ENCODE measurements at regions not wholly inside any gene's neighbourhood (a gene's known extent, or its start where the extent isn't known, plus 50 kb on each side); places are given as distances from the start of the nearest gene placed in this dataset.

DNA sequence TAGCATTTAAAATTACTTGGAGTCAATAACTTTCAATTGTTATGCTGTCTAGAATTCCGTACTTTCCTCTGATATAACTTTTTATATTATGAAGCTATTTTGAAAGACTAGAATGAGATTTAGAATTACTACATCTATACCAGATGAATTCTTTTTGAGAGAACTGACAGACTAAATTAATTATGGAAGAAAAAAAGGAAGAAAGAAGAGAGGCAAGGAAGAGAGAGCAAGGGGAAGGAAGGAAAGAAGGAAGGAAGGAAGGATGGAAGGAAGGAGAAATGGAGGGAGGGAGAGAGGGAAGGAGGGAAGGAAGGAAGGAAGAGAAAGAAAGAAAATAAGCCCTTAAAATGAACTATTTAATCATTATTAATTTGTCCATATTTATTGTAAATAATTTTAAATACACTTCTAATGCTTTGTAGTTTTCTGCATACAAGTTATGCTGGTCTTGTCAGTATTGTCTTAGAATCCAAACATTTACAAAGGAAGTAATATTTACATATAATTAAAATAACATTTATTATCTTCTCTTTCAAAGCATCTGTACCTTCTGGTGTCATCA, 280.4 kb upstream of the HSF2 start:
- H3K27me3 ChIP-seq = no peaks in the 10 kb centered on the region
- no peak for DNase-seq (ENCODE audit: low spot score in 2 of 2)
- TF ChIP-seq, protein P1, sequence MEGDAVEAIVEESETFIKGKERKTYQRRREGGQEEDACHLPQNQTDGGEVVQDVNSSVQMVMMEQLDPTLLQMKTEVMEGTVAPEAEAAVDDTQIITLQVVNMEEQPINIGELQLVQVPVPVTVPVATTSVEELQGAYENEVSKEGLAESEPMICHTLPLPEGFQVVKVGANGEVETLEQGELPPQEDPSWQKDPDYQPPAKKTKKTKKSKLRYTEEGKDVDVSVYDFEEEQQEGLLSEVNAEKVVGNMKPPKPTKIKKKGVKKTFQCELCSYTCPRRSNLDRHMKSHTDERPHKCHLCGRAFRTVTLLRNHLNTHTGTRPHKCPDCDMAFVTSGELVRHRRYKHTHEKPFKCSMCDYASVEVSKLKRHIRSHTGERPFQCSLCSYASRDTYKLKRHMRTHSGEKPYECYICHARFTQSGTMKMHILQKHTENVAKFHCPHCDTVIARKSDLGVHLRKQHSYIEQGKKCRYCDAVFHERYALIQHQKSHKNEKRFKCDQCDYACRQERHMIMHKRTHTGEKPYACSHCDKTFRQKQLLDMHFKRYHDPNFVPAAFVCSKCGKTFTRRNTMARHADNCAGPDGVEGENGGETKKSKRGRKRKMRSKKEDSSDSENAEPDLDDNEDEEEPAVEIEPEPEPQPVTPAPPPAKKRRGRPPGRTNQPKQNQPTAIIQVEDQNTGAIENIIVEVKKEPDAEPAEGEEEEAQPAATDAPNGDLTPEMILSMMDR (IDR thresholded peaks at IDR 0.05) = no peak
- no peak for TF ChIP-seq POLR2A (IDR thresholded peaks at IDR 0.05)
- TF ChIP-seq POLR2AphosphoS5 (IDR thresholded peaks at IDR 0.05) = no peak
- no peak for TF ChIP-seq EP300 (IDR thresholded peaks at IDR 0.05)
- H3K4me1 ChIP-seq = peaks cover 16% of the 10 kb centered on the region
- WGBS = 89% methylated on average over 1 of the region's 1 CpG
- H3K27ac ChIP-seq = no peak overlapping the region
- no peaks in the 10 kb centered on the region for H3K9me3 ChIP-seq
- no peak overlapping the region for H3K4me3 ChIP-seq
- no peaks in the 10 kb centered on the region for H3K36me3 ChIP-seq

DNA sequence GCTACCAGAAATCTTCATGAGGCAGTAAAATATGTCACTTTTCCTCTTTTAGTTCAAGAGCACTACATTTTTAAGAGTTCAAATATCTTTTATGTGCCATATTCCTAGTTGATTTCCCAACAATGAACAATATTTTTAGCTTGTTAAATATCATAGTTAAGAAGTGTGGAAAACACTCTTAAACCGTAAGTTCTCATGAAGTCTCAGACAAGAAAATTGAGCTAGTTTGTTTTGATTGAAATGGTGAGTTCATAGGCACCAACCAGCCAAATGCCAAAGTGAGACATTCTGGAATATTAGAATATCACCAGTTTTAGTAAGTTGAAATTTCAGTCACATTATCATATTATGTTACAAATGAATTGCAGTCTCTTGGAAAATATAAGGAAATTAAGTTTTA, 277.2 kb upstream of the HSF2 start:
- Histone ChIP-seq H3K27ac (no peak overlapping the region), H3K27me3 (no peaks in the 10 kb centered on the region), H3K4me3 (no peak overlapping the region), H3K4me1 (peaks cover 3% of the 10 kb centered on the region), H3K36me3 (no peaks in the 10 kb centered on the region), H3K9me3 (no peaks in the 10 kb centered on the region)
- DNase-seq (ENCODE audit: low spot score in 2 of 2) = no peak
- 64% methylated on average over 1 of the region's 1 CpG for WGBS
- TF ChIP-seq, protein P1 (IDR thresholded peaks at IDR 0.05) = no peak
- TF ChIP-seq EP300 (IDR thresholded peaks at IDR 0.05) = no peak
- TF ChIP-seq POLR2AphosphoS5 (IDR thresholded peaks at IDR 0.05) = no peak

DNA sequence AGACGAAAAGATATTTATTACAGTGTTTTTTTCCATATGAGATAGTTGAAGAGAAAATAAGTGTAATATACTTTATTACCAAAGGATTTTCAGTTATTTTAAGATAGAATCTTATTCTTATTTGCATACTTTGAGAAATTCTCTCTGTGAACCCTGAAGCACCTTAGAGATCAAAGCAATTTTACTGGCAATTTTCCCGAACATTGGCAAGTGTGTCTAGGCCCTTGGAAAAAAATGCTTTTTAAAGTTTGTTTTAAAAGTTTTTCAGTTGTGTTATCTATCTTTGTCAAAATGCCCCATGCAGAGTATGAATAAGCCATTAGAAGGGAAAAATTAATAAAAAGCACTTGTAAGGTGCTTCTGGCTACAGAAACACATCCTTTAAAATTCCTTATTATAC, 276.8 kb upstream of the HSF2 start:
- no peaks in the 10 kb centered on the region for H3K9me3 ChIP-seq
- TF ChIP-seq POLR2AphosphoS5 (IDR thresholded peaks at IDR 0.05) (no peak), POLR2A (IDR thresholded peaks at IDR 0.05) (no peak), EP300 (IDR thresholded peaks at IDR 0.05) (no peak)
- TF ChIP-seq, protein P1 (IDR thresholded peaks at IDR 0.05) = no peak
- no peak overlapping the region for H3K27ac ChIP-seq
- H3K4me3 ChIP-seq = no peak overlapping the region
- no peak for DNase-seq (ENCODE audit: low spot score in 2 of 2)
- no peaks in the 10 kb centered on the region for H3K27me3 ChIP-seq
- no peaks in the 10 kb centered on the region for H3K4me1 ChIP-seq
- 27% methylated on average over 2 of the region's 2 CpGs for WGBS
- H3K36me3 ChIP-seq = no peaks in the 10 kb centered on the region

DNA sequence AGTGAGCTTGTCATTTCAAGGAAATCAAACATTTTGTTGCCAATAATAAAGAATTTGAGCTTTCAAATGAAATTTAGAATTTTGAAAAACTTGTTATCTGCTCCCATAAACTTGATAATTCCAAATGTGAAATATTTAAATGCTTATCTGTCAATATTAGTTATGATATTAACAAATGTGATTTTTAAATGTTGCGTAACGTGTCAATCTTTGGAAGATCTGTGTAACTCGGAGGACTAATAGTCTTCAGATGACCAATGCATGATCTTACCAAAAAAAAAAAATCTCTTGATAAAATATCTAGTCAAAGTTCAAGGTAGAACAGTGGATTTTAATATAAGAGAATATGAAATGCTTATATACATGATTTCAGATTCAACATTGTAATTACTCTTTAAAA, 274.5 kb upstream of the HSF2 start:
- WGBS = 94% methylated on average over 3 of the region's 3 CpGs
- H3K4me1 ChIP-seq = no peaks in the 10 kb centered on the region
- no peak overlapping the region for H3K27ac ChIP-seq
- DNase-seq (ENCODE audit: low spot score in 2 of 2) = no peak
- no peaks in the 10 kb centered on the region for H3K9me3 ChIP-seq
- no peak overlapping the region for H3K4me3 ChIP-seq
- no peak for TF ChIP-seq POLR2A (IDR thresholded peaks at IDR 0.05)
- TF ChIP-seq EP300 (IDR thresholded peaks at IDR 0.05) = no peak
- TF ChIP-seq, protein P1 (IDR thresholded peaks at IDR 0.05) = no peak
- no peak for TF ChIP-seq POLR2AphosphoS5 (IDR thresholded peaks at IDR 0.05)
- no peaks in the 10 kb centered on the region for H3K36me3 ChIP-seq
- H3K27me3 ChIP-seq = no peaks in the 10 kb centered on the region

DNA sequence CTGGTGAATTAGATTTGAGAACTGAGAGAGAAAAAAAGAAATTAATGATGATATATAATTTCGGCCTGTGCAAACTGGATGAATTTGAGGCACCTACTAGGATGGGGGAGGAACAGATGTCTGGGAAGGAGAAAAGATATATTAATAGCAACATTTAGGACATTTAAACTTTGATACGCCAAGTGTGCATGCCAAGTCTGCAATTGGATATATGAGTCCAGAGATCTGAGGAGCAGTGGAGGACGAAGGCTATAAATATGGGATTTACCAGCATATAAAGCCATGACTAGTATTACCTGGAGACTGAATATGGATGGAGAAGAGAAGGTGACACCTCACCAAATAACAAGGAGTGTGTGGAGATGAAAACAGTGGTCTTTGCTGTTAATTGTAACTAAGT, 272.6 kb upstream of the HSF2 start:
- 91% methylated on average over 3 of the region's 3 CpGs for WGBS
- TF ChIP-seq, protein P1 (IDR thresholded peaks at IDR 0.05) = no peak
- no peak for TF ChIP-seq POLR2A (IDR thresholded peaks at IDR 0.05)
- TF ChIP-seq POLR2AphosphoS5 (IDR thresholded peaks at IDR 0.05) = no peak
- TF ChIP-seq EP300 (IDR thresholded peaks at IDR 0.05) = no peak

More for the DNA sequence above, 272.6 kb upstream of the HSF2 start:
- Histone ChIP-seq H3K9me3 (no peaks in the 10 kb centered on the region), H3K36me3 (no peaks in the 10 kb centered on the region), H3K4me3 (no peak overlapping the region), H3K27ac (no peak overlapping the region), H3K4me1 (no peaks in the 10 kb centered on the region), H3K27me3 (no peaks in the 10 kb centered on the region)
- DNase-seq (ENCODE audit: low spot score in 2 of 2) = no peak

All from suprapubic skin (tissue), 4 donors.